ENCODE measurements at regions not wholly inside any gene's neighbourhood (a gene's known extent, or its start where the extent isn't known, plus 50 kb on each side); places are given as distances from the start of the nearest gene placed in this dataset.

- no peak for DNase-seq (ENCODE audit: low spot score, unreplicated experiment)
- H3K9me3 Mint-ChIP-seq (ENCODE audit: low read depth) = peaks cover 14% of the 10 kb centered on the region
- no peaks in the 10 kb centered on the region for H3K27me3 Mint-ChIP-seq
- no peak for TF ChIP-seq CTCF (IDR thresholded peaks at IDR 0.05; ENCODE audit: unreplicated experiment)
- no peaks in the 10 kb centered on the region for H3K36me3 Mint-ChIP-seq (ENCODE audit: insufficient read depth)
- H3K27ac Mint-ChIP-seq = no peak overlapping the region
- H3K4me1 Mint-ChIP-seq (ENCODE audit: low read depth) = no peaks in the 10 kb centered on the region
- no peak overlapping the region for H3K4me3 Mint-ChIP-seq (ENCODE audit: low read depth)
These were observed 1390.5 kb upstream of the TENM3 start for GRCh38 chr4:180852738-180853137.

- H3K27ac Mint-ChIP-seq = no peak overlapping the region
- no peaks in the 10 kb centered on the region for H3K36me3 Mint-ChIP-seq (ENCODE audit: insufficient read depth)
- H3K4me1 Mint-ChIP-seq (ENCODE audit: low read depth) = no peaks in the 10 kb centered on the region
- no peaks in the 10 kb centered on the region for H3K27me3 Mint-ChIP-seq
- H3K9me3 Mint-ChIP-seq (ENCODE audit: low read depth) = peaks cover 14% of the 10 kb centered on the region
- TF ChIP-seq CTCF (IDR thresholded peaks at IDR 0.05; ENCODE audit: unreplicated experiment) = no peak
- no peak for DNase-seq (ENCODE audit: low spot score, unreplicated experiment)
- no peak overlapping the region for H3K4me3 Mint-ChIP-seq (ENCODE audit: low read depth)
These were observed 1388.0 kb upstream of the TENM3 start for GRCh38 chr4:180855184-180855583.

GRCh38 chr4:180860089-180860720 is 1383.0 kb upstream of the TENM3 start:
- no peaks in the 10 kb centered on the region for H3K4me1 Mint-ChIP-seq (ENCODE audit: low read depth)
- DNase-seq (ENCODE audit: low spot score, unreplicated experiment) = no peak
- no peaks in the 10 kb centered on the region for H3K36me3 Mint-ChIP-seq (ENCODE audit: insufficient read depth)
- H3K9me3 Mint-ChIP-seq (ENCODE audit: low read depth) = peaks cover 18% of the 10 kb centered on the region
- H3K27ac Mint-ChIP-seq = no peak overlapping the region
- no peak for TF ChIP-seq CTCF (IDR thresholded peaks at IDR 0.05; ENCODE audit: unreplicated experiment)
- no peaks in the 10 kb centered on the region for H3K27me3 Mint-ChIP-seq
- H3K4me3 Mint-ChIP-seq (ENCODE audit: low read depth) = no peak overlapping the region

- no peak for TF ChIP-seq CTCF (IDR thresholded peaks at IDR 0.05; ENCODE audit: unreplicated experiment)
- H3K27ac Mint-ChIP-seq = no peak overlapping the region
- no peak overlapping the region for H3K4me3 Mint-ChIP-seq (ENCODE audit: low read depth)
- H3K27me3 Mint-ChIP-seq = no peaks in the 10 kb centered on the region
- H3K36me3 Mint-ChIP-seq (ENCODE audit: insufficient read depth) = no peaks in the 10 kb centered on the region
- peaks cover 14% of the 10 kb centered on the region for H3K9me3 Mint-ChIP-seq (ENCODE audit: low read depth)
- no peak for DNase-seq (ENCODE audit: low spot score, unreplicated experiment)
- no peaks in the 10 kb centered on the region for H3K4me1 Mint-ChIP-seq (ENCODE audit: low read depth)
These were observed 1381.6 kb upstream of the TENM3 start for GRCh38 chr4:180861651-180862050.

GRCh38 chr4:180866933-180867643 is 1376.1 kb upstream of the TENM3 start:
- TF ChIP-seq CTCF (IDR thresholded peaks at IDR 0.05; ENCODE audit: unreplicated experiment) = no peak
- Mint-ChIP-seq H3K4me1 (ENCODE audit: low read depth) (no peaks in the 10 kb centered on the region), H3K27me3 (no peaks in the 10 kb centered on the region), H3K9me3 (ENCODE audit: low read depth) (peaks cover 16% of the 10 kb centered on the region), H3K36me3 (ENCODE audit: insufficient read depth) (no peaks in the 10 kb centered on the region), H3K27ac (no peak overlapping the region), H3K4me3 (ENCODE audit: low read depth) (no peak overlapping the region)
- DNase-seq (ENCODE audit: low spot score, unreplicated experiment) = no peak
